Midbrain (tissue), 1 donor: ENCODE measurements at regions not wholly inside any gene's neighbourhood (a gene's known extent, or its start where the extent isn't known, plus 50 kb on each side); places are given as distances from the start of the nearest gene placed in this dataset.

Experiments
- DNase-seq: peaks from one replicate; lab custom pipeline; 2025; lab: John Stamatoyannopoulos, UW

GRCh38 chrX:36436361-36436760, 516.8 kb downstream of the CFAP47 start:
- no peak for DNase-seq

GRCh38 chrX:36443007-36443406, 523.5 kb downstream of the CFAP47 start:
- DNase-seq = no peak

- no peak for DNase-seq
These were observed 526.0 kb downstream of the CFAP47 start for GRCh38 chrX:36445566-36445965.

DNA sequence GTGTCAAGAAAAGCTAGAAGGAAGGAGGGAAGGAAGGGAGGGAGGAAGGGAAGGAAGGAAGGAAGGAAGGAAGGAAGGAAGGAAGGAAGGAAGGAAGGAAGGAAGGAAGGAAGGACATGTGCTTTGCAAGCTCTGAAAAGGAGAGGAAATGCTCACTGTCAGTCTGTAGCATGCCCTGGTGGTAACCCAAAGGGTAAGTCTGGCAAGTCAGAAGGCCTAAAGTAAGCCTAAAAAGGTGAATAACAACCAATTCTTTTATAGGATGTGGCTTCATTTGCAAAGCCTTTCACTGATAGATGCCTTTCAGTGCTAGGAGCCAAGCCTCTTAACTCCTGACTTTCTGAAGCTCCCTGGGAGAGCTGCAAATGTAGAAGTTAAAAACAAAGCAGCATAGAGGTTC, 542.6 kb downstream of the CFAP47 start:
- no peak for DNase-seq

DNA sequence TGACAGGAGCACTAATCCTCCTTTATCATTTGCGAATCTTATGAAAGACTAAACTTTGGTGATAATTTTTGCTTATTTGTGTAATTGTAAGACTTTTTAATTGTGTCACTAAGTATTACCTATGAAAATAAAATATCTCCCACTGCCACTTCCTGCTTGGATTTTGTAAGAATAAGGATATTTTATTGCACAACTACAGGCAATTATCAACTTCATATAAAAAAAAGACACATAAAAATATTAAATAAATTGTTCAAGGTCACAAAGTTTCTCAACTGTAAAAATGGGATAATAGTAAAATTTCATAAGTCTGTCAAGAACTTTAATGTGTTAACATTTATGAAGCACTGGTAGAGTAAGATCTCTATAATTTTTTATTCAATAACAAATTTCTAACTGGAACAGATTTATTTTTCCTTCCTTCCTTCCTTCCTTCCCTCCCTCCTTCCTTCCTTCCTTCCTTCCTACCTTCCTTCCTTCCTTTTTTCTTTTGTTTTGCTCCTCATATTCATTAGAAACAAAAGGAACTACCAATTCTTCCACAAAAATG, 527.6 kb upstream of the FAM47C start:
- no peak for DNase-seq

DNA sequence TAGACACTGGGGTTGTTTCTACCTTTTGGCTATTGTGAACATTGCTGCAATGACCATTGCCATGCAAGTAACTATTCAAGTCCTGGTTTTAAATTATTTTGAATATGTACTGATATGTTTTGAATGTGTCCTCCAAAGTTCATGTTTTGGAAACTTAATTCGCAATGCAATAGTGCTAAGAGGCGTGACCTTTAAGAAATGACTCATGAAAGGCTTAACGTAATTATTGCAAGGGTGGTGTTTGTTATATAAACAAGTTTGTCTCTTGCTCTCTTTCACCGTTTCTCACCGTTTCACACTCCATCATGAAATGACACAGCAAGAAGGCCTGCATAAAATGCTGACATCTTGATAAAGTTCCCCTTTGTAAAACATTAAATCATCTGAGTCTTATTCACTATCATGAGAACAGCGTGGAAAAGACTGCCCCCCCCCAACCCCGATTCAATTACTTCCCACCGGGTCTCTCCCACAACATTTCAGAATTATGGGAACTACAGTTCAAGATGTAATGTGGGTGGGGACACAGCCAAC, 506.9 kb upstream of the FAM47C start:
- DNase-seq = no peak

DNA sequence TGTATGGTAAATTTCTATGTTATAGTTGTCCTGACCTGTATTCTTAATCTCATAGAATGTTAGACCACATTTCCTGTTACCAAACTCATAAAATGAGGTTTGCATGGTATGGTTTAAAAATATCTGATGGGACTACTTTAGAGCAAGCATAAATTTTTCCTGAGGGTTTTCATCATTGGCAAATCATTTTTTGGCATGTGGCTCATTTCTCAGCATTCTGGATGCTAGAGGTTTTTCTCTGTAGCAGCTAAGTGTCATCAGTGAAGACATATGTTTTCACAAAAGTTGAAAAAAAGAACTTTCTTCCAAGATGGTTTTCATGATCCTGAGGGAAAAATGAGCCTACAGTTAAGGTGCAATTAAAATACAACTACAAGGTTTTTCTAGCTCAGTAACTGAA, 503.5 kb upstream of the FAM47C start:
- no peak for DNase-seq

DNA sequence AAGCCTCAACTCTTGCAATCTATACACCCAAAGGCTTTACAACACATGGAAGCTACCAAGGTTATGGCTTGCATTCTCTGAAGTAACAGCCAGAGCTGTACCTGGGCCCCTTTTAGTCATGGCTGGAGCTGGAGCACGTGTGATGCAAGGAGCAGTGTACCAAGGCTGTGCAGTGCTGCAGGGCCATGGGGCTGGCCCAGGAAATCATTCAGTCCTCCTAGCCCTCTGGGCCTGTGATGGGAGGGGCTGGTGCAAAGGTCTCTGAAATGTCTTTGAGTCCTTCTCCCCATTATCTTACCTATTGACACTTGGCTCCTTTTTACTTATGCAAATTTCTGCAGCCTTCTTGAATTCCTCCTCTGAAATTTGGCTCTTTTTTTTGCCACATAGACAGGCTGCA, 500.1 kb upstream of the FAM47C start:
- DNase-seq = no peak

GRCh38 chrX:36510736-36511135, 497.4 kb upstream of the FAM47C start:
- no peak for DNase-seq

GRCh38 chrX:36528661-36529060, 479.5 kb upstream of the FAM47C start:
- no peak for DNase-seq

- no peak for DNase-seq
These were observed 473.3 kb upstream of the FAM47C start for GRCh38 chrX:36534900-36535299.

- no peak for DNase-seq
These were observed 464.7 kb upstream of the FAM47C start for GRCh38 chrX:36543499-36543898.

DNA sequence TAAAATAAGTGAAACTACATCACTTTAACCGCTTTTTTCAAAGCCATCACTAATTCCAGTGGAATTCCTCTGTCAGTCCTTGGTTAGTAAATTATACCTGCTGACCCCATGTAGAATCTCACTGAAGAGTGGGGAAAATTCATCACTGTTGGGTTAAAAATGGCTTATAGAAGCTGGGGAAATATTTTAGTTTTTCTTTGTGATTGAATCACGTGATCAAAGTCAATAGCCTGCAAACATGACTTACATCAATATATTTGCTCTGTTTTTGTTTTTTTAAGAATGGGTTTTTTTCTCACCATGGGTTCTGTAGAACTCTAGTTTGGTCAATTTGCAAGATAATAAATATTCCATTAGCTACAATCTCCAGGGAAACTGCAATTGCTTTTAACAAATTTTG, 445.2 kb upstream of the FAM47C start:
- DNase-seq = no peak

GRCh38 chrX:36568946-36569345, 439.2 kb upstream of the FAM47C start:
- no peak for DNase-seq

GRCh38 chrX:36573720-36574119, 434.4 kb upstream of the FAM47C start:
- no peak for DNase-seq

- DNase-seq = no peak
These were observed 432.5 kb upstream of the FAM47C start for GRCh38 chrX:36575670-36576069.

GRCh38 chrX:36577006-36577405, 431.2 kb upstream of the FAM47C start:
- DNase-seq = no peak

DNA sequence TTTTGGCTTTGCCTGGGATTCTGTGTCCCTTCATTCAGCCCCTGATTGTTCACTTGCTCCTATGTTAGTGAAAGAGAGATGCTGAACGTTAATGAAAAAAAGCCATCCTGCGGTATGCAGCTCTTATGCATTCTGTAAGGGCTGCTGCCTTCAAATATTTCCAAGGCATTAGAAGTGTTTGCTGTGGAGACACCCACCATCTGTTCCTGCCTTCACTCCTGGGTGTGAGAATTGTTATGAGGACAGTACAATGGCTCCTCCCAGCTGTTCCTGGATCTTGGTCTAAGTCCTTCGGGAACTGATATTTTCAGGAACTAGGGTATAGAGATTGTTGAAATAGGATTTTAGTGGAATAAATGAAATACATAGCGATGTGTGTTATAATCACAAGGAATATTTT, 427.1 kb upstream of the FAM47C start:
- DNase-seq = no peak

GRCh38 chrX:36583674-36584073, 424.5 kb upstream of the FAM47C start:
- no peak for DNase-seq

DNA sequence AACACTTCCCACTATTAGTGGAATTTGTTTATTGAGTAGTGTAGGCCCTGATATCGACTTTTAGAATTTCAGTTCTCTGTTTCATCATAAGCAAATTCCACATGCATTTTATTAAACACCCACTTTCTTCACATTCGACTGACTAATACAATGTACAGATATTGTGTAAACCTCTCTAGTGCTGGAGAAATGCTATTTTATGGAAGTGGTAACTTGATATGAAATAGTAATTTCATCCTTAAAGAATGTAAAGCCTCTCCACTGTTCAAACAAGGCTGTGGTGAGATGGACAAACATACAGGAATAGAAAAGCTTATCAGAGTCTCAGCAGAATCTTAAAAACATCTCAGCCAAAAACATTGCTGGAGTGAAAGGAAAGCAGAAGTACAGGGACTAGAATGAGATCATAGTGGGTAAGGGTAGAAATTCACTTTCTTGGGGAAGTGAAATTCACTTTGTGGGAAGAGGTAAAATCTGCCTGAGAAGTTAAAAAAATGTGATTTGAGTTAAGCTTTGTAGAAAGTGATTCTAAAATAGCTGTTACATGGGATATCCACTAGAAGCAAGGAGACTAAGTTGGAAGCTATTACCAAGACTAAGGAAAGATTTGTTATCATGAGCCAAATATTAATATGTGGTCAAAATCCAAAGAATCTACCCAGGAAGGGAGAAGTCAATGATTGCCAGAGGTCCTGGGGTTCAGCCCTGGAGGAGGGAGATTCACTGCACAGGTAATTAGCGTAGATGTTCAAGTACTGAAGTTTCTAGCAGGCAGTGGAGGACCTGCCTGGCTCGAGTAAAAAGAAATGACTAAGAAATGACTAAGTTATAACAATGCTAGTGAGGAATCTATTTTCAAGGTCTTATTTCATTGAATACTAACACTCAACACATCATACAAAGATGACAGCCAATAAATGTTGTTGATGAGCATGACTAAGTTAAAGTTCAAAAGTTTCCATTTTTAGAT, 398.3 kb upstream of the FAM47C start:
- no peak for DNase-seq

DNA sequence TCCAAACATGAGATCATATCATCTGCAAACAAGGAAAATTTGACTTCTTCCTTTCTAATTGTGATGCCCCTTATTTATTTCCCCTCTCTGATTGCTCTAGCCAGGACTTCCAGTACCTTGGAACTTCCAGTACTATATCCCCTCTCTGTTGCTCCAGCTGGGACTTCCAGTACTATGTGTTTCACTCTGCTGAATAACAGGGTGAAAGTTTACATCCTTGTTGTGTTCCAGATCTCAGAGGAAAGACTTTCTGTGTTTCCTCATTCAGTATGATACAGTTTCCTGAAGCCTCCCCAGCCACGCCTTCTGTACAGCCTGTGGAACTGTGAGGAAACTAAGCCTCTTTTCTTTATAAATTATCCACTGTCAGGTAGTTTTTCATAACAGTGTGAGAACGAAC, 381.3 kb upstream of the FAM47C start:
- no peak for DNase-seq

DNA sequence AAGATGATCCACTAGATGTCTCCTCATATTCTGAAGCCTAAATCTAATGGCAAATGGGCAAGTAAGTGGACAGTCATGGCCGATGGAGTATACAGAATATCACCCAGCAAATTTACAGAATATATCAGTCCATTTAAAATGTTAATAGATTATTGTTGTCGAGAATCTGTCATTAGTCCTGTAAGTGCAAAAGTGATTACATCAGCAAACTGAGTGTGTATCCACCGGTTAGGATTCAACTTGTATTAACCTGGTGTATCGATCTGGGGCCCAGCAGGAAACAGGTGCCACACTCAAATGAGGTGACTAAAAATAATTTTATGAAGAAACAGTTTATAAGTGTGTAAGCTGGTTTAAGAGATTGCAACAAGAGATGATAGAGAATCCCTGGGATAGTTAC, 367.9 kb upstream of the FAM47C start:
- no peak for DNase-seq

DNA sequence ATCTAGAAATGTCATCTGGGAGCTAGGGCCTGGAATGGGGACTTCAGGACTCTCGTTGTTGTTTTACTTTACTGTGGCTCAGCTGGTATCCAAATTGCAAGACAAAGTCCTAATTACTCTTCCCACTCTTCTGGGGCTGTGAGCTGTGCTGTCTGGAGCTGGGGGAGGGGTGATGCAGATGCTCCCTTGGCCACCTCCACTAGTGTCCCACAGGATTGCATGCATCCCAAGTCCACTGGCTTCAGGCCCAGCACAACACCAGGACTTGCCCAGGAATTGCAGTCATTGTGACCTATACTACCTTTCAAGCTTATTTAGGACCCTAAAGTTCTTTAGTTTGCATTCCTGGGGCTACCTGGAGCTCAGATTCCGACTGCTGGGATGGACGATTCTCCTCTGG, 366.1 kb upstream of the FAM47C start:
- DNase-seq = no peak
